Ishikawa (cell line): ENCODE measurements at regions not wholly inside any gene's neighbourhood (a gene's known extent, or its start where the extent isn't known, plus 50 kb on each side); places are given as distances from the start of the nearest gene placed in this dataset.

ENCODE experiments used
- EGR1 ChIP-seq: IDR thresholded peaks from 2 replicates; pipeline ENCODE4 v1.6.1; 2012
- EP300 ChIP-seq: IDR thresholded peaks from 2 replicates; pipeline ENCODE4 v1.6.1; 2012; ENCODE audit warnings: borderline replicate concordance
- RAD21 ChIP-seq: IDR thresholded peaks from 2 replicates; pipeline ENCODE4 v1.6.1; 2012; ENCODE audit warnings: low read depth
- TAF1 ChIP-seq: IDR thresholded peaks from 2 replicates; pipeline ENCODE4 v1.6.1; 2012; ENCODE audit warnings: low read depth, mild to moderate bottlenecking
- TEAD4 ChIP-seq: IDR thresholded peaks from 2 replicates; pipeline ENCODE4 v1.6.1; 2012
- YY1 ChIP-seq: IDR thresholded peaks from 2 replicates; pipeline ENCODE4 v1.6.1; 2012; ENCODE audit warnings: low read depth
- ZBTB7A ChIP-seq: IDR thresholded peaks from 2 replicates; pipeline ENCODE4 v1.6.1; 2012; ENCODE audit warnings: low read depth

GRCh38 chr2:204191574-204191973 lies 255.0 kb downstream of the ICOS start:
- TF ChIP-seq YY1 (no peak), RAD21 (no peak), EP300 (no peak), TEAD4 (no peak), EGR1 (no peak), ZBTB7A (no peak), TAF1 (no peak)
